ENCODE measurements at regions not wholly inside any gene's neighbourhood (a gene's known extent, or its start where the extent isn't known, plus 50 kb on each side); places are given as distances from the start of the nearest gene placed in this dataset.
"Not testable (repeated sequence)": the region's sequence is repeated elsewhere in the genome, so short reads cannot be mapped to it uniquely, and the experiment has no call there.

DNA sequence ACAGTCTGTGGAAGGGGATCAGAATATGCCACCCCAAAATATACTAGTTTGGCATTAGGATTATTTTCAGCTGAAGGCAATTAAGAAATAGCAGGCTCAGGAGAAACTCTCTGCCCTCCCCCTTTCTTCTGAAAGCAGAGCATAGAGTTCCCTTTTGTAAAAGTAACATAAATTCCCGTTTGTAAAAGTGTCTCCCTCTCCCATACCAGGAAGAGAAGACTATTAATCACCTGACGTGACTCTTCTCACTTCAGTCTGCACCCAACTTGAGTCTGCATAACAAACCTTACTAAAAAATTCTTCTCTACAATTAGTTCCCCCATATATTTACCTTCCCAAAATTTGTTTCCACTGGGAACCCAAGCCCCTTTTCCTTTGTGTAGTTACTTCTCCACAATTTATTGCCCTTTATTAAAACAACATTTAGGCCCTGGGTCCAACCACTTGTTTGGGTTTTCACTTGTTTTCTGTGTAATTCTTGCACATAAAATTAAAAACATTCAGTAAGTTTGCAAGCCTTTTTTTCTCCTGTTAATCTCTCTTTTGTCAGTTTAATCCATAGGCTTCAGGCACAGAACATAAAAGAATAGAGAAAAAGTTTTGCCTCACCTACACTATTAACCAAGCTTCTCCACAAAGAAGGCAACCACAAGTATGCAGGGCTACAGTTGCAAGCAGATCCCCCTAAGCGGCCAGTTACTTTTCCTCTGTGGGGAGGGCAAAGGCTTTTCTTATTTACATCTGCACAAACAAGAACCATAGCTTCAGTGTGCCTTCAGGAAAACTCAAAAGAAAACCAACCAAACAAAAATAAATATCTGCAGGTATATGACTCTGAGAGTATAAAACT lies 73.8 kb upstream of the EPCAM start:
- DNase-seq (ENCODE audit: low read depth in 2 of 2): no peak

DNA sequence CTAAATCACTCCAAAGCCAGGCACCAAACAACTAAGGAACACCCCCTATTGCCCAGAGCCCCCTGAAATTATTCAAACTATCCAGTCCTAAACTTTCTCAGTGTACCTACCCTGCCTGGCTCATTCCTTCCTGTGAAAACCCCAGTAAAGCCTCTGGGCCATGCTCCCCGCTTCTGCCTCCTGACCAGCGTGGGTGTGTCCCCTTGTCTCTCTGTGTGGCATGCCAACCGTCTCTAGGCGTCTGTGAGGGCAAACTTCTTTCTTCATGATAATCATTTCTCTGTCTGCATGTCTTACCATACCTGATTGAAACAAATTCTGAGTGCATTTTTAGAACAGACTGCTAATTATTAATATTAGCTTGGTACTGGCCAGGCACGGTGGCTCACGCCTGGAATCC lies 75.1 kb upstream of the EPCAM start:
- DNase-seq (ENCODE audit: low read depth in 2 of 2): no peak

- DNase-seq (ENCODE audit: low read depth in 2 of 2): no peak
Observed at GRCh38 chr2:47288864-47289263, 80.2 kb upstream of the EPCAM start.

DNA sequence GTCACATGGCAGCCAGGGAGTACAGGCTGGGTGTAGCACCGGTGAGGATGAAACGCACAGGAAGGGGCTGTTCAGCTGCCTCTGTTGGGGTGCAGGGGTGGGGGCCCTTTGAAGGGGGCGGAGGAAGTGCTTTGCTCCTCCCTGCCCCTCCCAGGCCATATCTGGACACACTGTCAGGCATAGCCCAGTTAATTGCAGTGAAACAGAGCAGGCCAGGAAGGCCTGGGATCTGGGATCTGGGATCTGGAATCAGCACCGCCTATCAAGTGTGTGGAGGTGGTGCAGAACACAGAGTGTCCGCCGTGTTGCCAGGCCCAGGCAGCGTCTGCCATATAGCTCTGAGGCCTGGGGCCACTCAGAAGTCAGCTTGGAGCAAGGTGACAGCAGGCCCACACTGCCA lies 85.5 kb upstream of the EPCAM start:
- DNase-seq (ENCODE audit: low read depth in 2 of 2): no peak

GRCh38 chr2:47282621-47283272 lies 86.4 kb upstream of the EPCAM start:
- DNase-seq (ENCODE audit: low read depth in 2 of 2): no peak

- not testable (repeated sequence) for DNase-seq (ENCODE audit: low read depth in 2 of 2)
Observed at GRCh38 chr2:47279525-47279924, 89.6 kb upstream of the EPCAM start.

- no peak for DNase-seq (ENCODE audit: low read depth in 2 of 2)
Observed at GRCh38 chr2:47277987-47278386, 91.1 kb upstream of the EPCAM start.

GRCh38 chr2:47277187-47277586 lies 91.9 kb upstream of the EPCAM start:
- no peak for DNase-seq (ENCODE audit: low read depth in 2 of 2)

- DNase-seq (ENCODE audit: low read depth in 2 of 2): no peak
Observed at GRCh38 chr2:47276061-47276460, 93.0 kb upstream of the EPCAM start.

- DNase-seq (ENCODE audit: low read depth in 2 of 2): no peak
Observed at GRCh38 chr2:47274054-47274782, 94.9 kb upstream of the EPCAM start.

DNA sequence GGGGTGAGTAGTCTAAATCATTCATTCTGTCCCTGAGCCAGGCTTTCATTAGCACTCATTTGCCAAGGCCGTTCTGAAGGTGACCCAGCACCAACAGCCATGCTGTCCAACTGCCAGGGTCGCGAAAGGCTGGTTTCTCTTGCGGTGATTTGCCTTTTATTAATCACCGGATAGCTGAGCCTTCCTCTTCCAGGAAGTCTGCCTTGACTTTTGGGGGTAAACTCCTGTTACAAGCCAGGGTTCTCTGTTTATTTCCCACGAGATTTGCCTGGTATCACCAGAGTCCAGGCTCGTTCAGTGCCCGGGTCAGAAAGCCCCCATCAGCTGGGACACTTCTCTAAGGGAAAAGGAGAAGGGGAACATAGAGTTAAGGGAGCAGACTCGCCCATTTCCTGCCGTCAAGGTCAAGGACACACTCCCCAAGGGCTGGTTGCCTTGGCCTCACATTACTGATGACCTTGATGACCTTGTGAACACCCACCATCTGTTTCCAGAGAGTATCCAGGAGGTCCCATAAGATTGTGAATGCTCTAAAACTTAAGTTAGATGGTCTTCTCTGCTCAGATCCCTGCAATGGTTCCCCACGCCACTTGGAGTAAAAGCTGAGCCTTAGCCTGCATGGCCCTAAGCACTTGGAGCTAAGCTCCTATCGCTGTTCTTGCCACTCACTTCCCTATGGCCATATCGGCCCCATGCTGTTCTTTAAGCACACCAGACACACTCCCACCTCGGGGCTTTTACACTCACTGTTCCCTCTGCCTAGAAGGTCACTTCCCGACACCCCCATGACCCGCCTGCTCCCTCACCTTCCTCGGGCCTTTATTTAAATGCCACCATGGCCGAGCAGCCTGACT lies 96.0 kb upstream of the EPCAM start:
- DNase-seq (ENCODE audit: low read depth in 2 of 2): no peak

- DNase-seq (ENCODE audit: low read depth in 2 of 2): peak in 1 of 2 donors; percentile 27
Observed at GRCh38 chr2:47272031-47272864, 95.9 kb upstream of the CALM2 start.

- DNase-seq (ENCODE audit: low read depth in 2 of 2): no peak
Observed at GRCh38 chr2:47271054-47272000, 95.0 kb upstream of the CALM2 start.

GRCh38 chr2:47270421-47270820 lies 94.1 kb upstream of the CALM2 start:
- no peak for DNase-seq (ENCODE audit: low read depth in 2 of 2)

DNA sequence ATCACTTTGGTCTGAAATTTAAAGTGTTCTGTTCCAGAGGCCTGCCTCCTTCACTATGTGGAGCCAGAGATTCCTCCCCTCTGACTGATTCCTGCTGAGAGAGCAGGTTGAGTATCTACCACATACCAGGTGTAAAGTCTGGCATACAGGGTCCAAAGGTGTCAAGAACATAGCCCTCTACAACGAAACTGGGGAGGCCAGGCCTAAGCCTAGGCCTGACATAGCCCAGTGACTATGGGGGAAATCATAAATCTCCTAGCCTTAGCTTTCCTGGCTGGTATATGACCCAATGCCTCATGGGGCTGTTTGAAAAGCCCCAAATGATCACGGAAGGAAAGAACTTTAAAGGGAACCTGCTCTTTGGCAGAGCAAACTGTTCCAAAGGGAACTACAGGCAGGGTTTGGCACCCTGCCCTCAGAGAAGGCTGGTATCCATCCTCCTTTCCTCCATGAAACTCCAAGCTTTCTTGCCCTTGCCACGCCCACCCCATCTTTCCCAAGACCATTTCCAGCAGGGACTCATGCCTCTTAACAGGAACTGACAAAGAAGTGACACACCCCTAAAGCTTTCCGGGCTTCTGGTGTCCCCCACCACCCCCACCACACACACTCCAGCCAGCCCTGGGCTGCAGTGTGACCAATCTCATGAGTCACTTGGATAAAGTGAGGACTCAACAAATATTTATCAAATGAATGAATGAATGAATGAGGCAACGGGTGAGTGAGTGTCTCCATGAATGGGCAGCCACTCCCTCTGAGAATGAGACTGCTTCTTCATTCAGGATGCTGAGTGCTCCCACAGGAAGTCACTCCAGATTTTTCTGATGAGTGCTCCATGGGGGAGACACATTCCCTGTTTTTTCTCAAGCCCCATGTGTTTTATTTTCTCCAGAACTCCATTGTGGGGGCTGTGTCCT lies 93.3 kb upstream of the CALM2 start:
- no peak for DNase-seq (ENCODE audit: low read depth in 2 of 2)

GRCh38 chr2:47267711-47268086 lies 91.4 kb upstream of the CALM2 start:
- no peak for DNase-seq (ENCODE audit: low read depth in 2 of 2)

GRCh38 chr2:47266939-47267710 lies 90.8 kb upstream of the CALM2 start:
- DNase-seq (ENCODE audit: low read depth in 2 of 2): no peak

DNA sequence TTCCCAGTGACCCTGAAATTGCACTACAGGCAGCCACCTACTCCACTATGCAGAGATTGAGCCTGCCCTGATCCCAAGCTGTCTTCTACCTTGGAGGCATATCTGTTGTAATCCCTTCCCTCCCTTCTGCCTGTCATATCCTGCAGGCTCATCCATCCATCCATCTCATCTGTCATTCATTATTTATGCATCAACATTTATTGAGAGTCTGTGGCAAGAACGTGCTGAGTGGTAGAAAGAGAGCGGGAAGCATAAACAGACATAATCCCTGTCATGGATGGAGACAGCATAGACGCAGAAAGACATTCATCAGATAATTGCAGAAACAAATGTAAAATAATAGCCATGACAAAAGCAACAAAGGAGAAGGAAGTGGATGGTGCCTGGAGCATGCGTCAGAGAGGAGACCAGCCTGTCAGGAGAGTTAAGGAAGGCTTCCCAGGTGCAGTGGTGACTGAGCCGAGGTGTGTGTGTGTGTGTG lies 89.5 kb upstream of the CALM2 start:
- no peak for DNase-seq (ENCODE audit: low read depth in 2 of 2)
